Ishikawa (cell line): ENCODE measurements at regions not wholly inside any gene's neighbourhood (a gene's known extent, or its start where the extent isn't known, plus 50 kb on each side); places are given as distances from the start of the nearest gene placed in this dataset.

Source experiments
- CEBPB ChIP-seq: IDR thresholded peaks from 2 replicates; pipeline ENCODE4 v1.6.1; 2012
- EGR1 ChIP-seq: IDR thresholded peaks from 2 replicates; pipeline ENCODE4 v1.6.1; 2012
- EP300 ChIP-seq: IDR thresholded peaks from 2 replicates; pipeline ENCODE4 v1.6.1; 2012; ENCODE audit warnings: borderline replicate concordance
- NFIC ChIP-seq: IDR thresholded peaks from 2 replicates; pipeline ENCODE4 v1.6.1; 2012
- REST ChIP-seq: IDR thresholded peaks from 2 replicates; pipeline ENCODE4 v1.6.1; 2012; ENCODE audit warnings: low read depth, mild to moderate bottlenecking
- USF1 ChIP-seq: IDR thresholded peaks from 2 replicates; pipeline ENCODE4 v1.6.1; 2012

- TF ChIP-seq CEBPB, result no peak
- TF ChIP-seq USF1, result no peak
- no peak for TF ChIP-seq EP300
- TF ChIP-seq EGR1, result no peak
- no peak for TF ChIP-seq REST
- no peak for TF ChIP-seq NFIC
Observed at GRCh38 chr10:3427950-3428354, 255.4 kb upstream of the PITRM1 start.
